GM13976 (cell line): ENCODE measurements at regions not wholly inside any gene's neighbourhood (a gene's known extent, or its start where the extent isn't known, plus 50 kb on each side); places are given as distances from the start of the nearest gene placed in this dataset.

Source experiments
- DNase-seq: peaks from one replicate; pipeline ENCODE4 v3.0.0; 2012; ENCODE audit warnings: low spot score
- in situ Hi-C: fragments of 300-500 bp; cut with MboI; formaldehyde crosslinking; loops from one replicate; pipeline ENCODE4 v1.12.0; 2022; ENCODE audit warnings: low sequenced_read_pairs, mixed read lengths, inconsistent platforms; ENCODE audit not compliant: unreplicated experiment
- TF ChIP-seq, protein P1 (sequence below): IDR thresholded peaks from 2 replicates; pipeline ENCODE4 v1.5.1; 2012; ENCODE audit warnings: borderline replicate concordance, mild to moderate bottlenecking; ENCODE audit not compliant: insufficient read depth; ENCODE audit errors: extremely low read depth, missing control alignments, control extremely low read depth

DNA sequence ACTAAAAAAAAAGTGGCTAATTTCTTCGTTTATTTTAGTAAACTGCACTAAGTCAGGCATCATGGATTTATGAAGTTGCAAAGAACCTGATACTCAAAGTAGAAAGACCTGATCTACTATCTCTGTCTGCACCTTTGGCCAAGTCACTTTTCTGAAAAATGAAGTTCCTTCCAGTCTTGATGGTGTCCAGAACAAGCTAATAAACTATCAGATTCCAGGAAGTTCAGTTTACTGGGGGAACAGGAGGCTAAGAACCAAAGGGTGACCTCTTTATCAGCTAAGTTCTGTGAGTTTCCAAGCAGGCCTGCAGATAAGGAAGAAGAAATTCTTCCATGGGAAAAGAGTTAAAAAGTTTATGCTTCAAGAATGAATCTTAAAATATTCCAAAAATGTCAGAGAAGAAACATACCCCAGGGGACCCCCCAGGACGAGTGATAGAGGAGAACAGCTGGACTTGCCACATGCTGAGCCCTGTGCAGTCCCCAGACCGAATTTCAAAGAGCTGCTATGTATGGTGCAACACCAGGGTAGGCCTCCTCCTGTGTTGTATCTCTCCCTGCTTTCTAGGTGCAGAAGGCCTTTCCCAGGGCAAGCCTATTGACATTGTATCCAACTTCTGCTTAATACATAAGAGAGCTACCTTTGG lies 72.8 kb upstream of the FGGY start:
- in situ Hi-C loops = no loop called here
- TF ChIP-seq, protein P1, sequence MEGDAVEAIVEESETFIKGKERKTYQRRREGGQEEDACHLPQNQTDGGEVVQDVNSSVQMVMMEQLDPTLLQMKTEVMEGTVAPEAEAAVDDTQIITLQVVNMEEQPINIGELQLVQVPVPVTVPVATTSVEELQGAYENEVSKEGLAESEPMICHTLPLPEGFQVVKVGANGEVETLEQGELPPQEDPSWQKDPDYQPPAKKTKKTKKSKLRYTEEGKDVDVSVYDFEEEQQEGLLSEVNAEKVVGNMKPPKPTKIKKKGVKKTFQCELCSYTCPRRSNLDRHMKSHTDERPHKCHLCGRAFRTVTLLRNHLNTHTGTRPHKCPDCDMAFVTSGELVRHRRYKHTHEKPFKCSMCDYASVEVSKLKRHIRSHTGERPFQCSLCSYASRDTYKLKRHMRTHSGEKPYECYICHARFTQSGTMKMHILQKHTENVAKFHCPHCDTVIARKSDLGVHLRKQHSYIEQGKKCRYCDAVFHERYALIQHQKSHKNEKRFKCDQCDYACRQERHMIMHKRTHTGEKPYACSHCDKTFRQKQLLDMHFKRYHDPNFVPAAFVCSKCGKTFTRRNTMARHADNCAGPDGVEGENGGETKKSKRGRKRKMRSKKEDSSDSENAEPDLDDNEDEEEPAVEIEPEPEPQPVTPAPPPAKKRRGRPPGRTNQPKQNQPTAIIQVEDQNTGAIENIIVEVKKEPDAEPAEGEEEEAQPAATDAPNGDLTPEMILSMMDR = no peak
- DNase-seq = no peak

- no peak for DNase-seq
- in situ Hi-C loops = no loop called here
- TF ChIP-seq, protein P1 = no peak
Measured at GRCh38 chr1:59225594-59226316, 71.1 kb upstream of the FGGY start.

- in situ Hi-C loops = no loop called here
- no peak for DNase-seq
- TF ChIP-seq, protein P1 = no peak
Measured at GRCh38 chr1:59229138-59229537, 67.8 kb upstream of the FGGY start.

DNA sequence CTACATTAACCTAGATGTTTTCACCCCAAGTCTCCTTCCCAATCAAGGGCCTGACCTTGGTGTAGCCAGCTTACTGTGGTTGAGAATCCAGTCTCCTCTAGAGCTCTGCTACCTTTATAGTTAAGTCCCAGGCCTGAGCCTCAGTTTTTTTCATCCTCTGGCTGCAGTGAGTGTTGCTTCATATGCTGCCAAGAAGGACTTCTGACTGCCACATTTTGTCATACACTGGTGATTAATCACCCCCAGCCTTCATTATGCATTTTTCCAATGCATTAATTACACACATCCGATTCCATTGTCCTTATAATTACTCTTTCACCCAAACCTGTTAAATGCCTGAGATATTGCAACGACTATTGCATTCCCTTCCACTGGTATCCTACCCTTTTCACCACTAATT lies 66.3 kb upstream of the FGGY start:
- DNase-seq = no peak
- TF ChIP-seq, protein P1 = no peak
- in situ Hi-C loops = no loop called here

- TF ChIP-seq, protein P1 = no peak
Measured at GRCh38 chr1:59232216-59232615, 64.7 kb upstream of the FGGY start.

DNA sequence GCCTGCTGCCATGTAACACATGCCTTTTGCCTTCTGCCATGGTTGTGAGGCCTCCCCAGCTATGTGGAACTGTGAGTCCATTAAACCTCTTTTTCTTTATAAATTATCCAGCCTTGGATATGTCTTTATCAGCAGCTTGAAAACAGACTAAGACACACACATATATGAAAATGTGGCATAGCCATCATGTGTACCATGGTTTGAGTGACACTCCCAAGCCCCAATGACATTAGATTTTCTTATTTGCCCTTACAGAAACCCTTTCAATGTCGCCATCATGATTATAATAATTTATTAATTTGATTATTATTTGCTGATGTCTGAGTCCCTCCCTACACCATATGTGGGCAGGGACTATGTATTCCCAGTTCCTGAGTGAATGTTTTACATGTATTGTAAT lies 63.5 kb upstream of the FGGY start:
- TF ChIP-seq, protein P1 = no peak

More at GRCh38 chr1:59232216-59232615, 64.7 kb upstream of the FGGY start:
- in situ Hi-C loops = no loop called here
- DNase-seq = no peak

More for the DNA sequence above, 63.5 kb upstream of the FGGY start:
- no peak for DNase-seq
- in situ Hi-C loops = no loop called here
